H1 (cell line): ENCODE measurements at regions not wholly inside any gene's neighbourhood (a gene's known extent, or its start where the extent isn't known, plus 50 kb on each side); places are given as distances from the start of the nearest gene placed in this dataset.
"Not testable (repeated sequence)": the region's sequence is repeated elsewhere in the genome, so short reads cannot be mapped to it uniquely, and the experiment has no call there.

Experiments used
- CTCF ChIA-PET: fragments of 300-600 bp; sonication (Branson Sonifier 250); formaldehyde crosslinking; loops from one replicate; lab custom pipeline; 2021; ENCODE audit not compliant: partially characterized antibody; lab: Charles Lee
- POLR2A ChIA-PET: fragments of 300-600 bp; sonication (Branson Sonifier 250); formaldehyde crosslinking; loops from one replicate; lab custom pipeline; 2021; ENCODE audit warnings: inconsistent platforms; ENCODE audit not compliant: partially characterized antibody; lab: Charles Lee
- DNase-seq, 2 experiments: peaks; one replicate each; pipeline versions ENCODE4 v3.0.0 to v3.0.0-alpha.2; 2010 to 2022; ENCODE audit warnings: low spot score in 2 of 2, low read depth in 1 of 2, mixed read lengths in 1 of 2
- FAIRE-seq: peaks from 2 replicates; lab custom pipeline; 2011; peaks lifted over from hg19 to GRCh38; lab: Jason Lieb, UNC
- H2AFZ ChIP-seq: 2 replicates; pipeline ENCODE4 v1.8.1; 2012; ENCODE audit warnings: low read length, inconsistent platforms
- H2AK5ac ChIP-seq: 2 replicates; pipeline ENCODE4 v1.6.1; 2013; ENCODE audit warnings: low read depth, low read length
- H2BK120ac ChIP-seq: replicated peaks from 2 replicates; pipeline ENCODE3; 2013; ENCODE audit warnings: low read depth, low read length, inconsistent platforms
- H2BK12ac ChIP-seq: 2 replicates; pipeline ENCODE4 v1.6.1; 2013; ENCODE audit warnings: low read depth, low read length
- H2BK15ac ChIP-seq: 2 replicates; pipeline ENCODE4 v1.6.1; 2013; ENCODE audit warnings: low read length
- H2BK20ac ChIP-seq: 2 replicates; pipeline ENCODE4 v1.6.1; 2013; ENCODE audit warnings: low read length
- H2BK5ac ChIP-seq: 2 replicates; pipeline ENCODE4 v1.6.1; 2013; ENCODE audit warnings: low read depth, low read length
- H3K14ac ChIP-seq: 2 replicates; pipeline ENCODE4 v1.6.1; 2013; ENCODE audit warnings: inconsistent platforms; ENCODE audit not compliant: insufficient read length
- H3K18ac ChIP-seq: 2 replicates; pipeline ENCODE4 v1.6.1; 2013; ENCODE audit warnings: low read length; ENCODE audit errors: extremely low read depth
- H3K23ac ChIP-seq: 2 replicates; pipeline ENCODE4 v1.6.1; 2013; ENCODE audit warnings: inconsistent platforms; ENCODE audit not compliant: insufficient read length
- H3K23me2 ChIP-seq: 2 replicates; pipeline ENCODE4 v1.6.1; 2013; ENCODE audit warnings: low read depth, low read length
- H3K27ac ChIP-seq: 2 replicates; pipeline ENCODE4 v1.6.1; 2011; ENCODE audit warnings: low read depth, low read length, inconsistent platforms
- H3K27me3 ChIP-seq, 4 experiments: replicated peaks in 1 of 4; 1 replicate in 1 of 4; 2 replicates in 3 of 4; pipeline versions ENCODE4 v1.6.1 to v1.8.1; 2011 to 2013; ENCODE audit warnings: low read length in 3 of 4, mild to moderate bottlenecking in 3 of 4, inconsistent platforms in 2 of 4, mixed read lengths in 2 of 4, moderate library complexity in 1 of 4; ENCODE audit not compliant: control insufficient read depth in 3 of 4, insufficient read depth in 3 of 4; ENCODE audit errors: extremely low read depth in 1 of 4
- H3K36me3 ChIP-seq, 4 experiments: 2 replicates each; pipeline versions ENCODE4 v1.6.1 to v1.8.1; 2011 to 2013; ENCODE audit warnings: mild to moderate bottlenecking in 4 of 4, low read length in 3 of 4, moderate library complexity in 2 of 4, control low read depth in 1 of 4, inconsistent platforms in 1 of 4; ENCODE audit not compliant: insufficient read depth in 4 of 4, control insufficient read depth in 2 of 4
- H3K4ac ChIP-seq: replicated peaks from 2 replicates; pipeline ENCODE3; 2013; ENCODE audit warnings: low read length, low read depth, mixed read lengths, inconsistent platforms; ENCODE audit not compliant: insufficient read length
- H3K4me1 ChIP-seq, 4 experiments: replicated peaks in 1 of 4; 1 replicate in 1 of 4; 2 replicates in 3 of 4; pipeline versions ENCODE4 v1.6.1 to v1.8.1; 2011 to 2013; ENCODE audit warnings: low read length in 3 of 4, inconsistent platforms in 2 of 4, mixed read lengths in 1 of 4; ENCODE audit not compliant: insufficient read depth in 4 of 4, control insufficient read depth in 3 of 4
- H3K4me2 ChIP-seq, 2 experiments: 2 replicates each; pipeline versions ENCODE4 v1.6.1 to v1.8.1; 2011 to 2013; ENCODE audit warnings: low read depth in 2 of 2, low read length in 2 of 2, control low read depth in 1 of 2, inconsistent platforms in 1 of 2, mild to moderate bottlenecking in 1 of 2; ENCODE audit not compliant: insufficient read depth in 1 of 2
- H3K4me3 ChIP-seq, 4 experiments: fragments of 200-600, 300-600 bp in 1 of 4; sonication (generic), shearing (Covaris generic), sonication (Bioruptor Twin) in 1 of 4; 2 replicates each; pipeline versions ENCODE4 v1.5.1 to v1.8.1; 2011 to 2016; ENCODE audit warnings: low read length in 4 of 4, low read depth in 3 of 4, control low read depth in 2 of 4, inconsistent platforms in 2 of 4, mild to moderate bottlenecking in 2 of 4, mixed read lengths in 1 of 4, moderate library complexity in 1 of 4; ENCODE audit not compliant: insufficient read depth in 2 of 4; ENCODE audit errors: extremely low read depth in 1 of 4
- H3K56ac ChIP-seq: replicated peaks from 2 replicates; pipeline ENCODE3; 2013; ENCODE audit warnings: low read depth, mild to moderate bottlenecking, mixed read lengths, low read length, inconsistent platforms; ENCODE audit not compliant: insufficient read length
- H3K79me1 ChIP-seq: 2 replicates; pipeline ENCODE4 v1.6.1; 2013; ENCODE audit warnings: low read depth, low read length, control low read depth
- H3K79me2 ChIP-seq, 2 experiments: 2 replicates each; pipeline versions ENCODE4 v1.6.1 to v1.8.1; 2012 to 2013; ENCODE audit warnings: low read length in 2 of 2, mild to moderate bottlenecking in 2 of 2, inconsistent platforms in 1 of 2; ENCODE audit not compliant: insufficient read depth in 2 of 2, control insufficient read depth in 1 of 2
- H3K9ac ChIP-seq, 4 experiments: replicated peaks in 1 of 4; 1 replicate in 1 of 4; 2 replicates in 3 of 4; pipeline versions ENCODE4 v1.6.1 to v1.8.1; 2011 to 2013; ENCODE audit warnings: low read depth in 3 of 4, low read length in 3 of 4, control low read depth in 2 of 4, mild to moderate bottlenecking in 2 of 4, moderate library complexity in 2 of 4, inconsistent platforms in 1 of 4; ENCODE audit errors: extremely low read depth in 1 of 4
- H3K9me3 ChIP-seq, 2 experiments: 2 replicates each; pipeline versions ENCODE4 v1.6.1 to v1.8.1; 2012 to 2013; ENCODE audit warnings: mild to moderate bottlenecking in 2 of 2, moderate library complexity in 2 of 2, control low read depth in 1 of 2, inconsistent platforms in 1 of 2, low read depth in 1 of 2, low read length in 1 of 2, mixed read lengths in 1 of 2; ENCODE audit not compliant: insufficient read depth in 2 of 2
- H4K20me1 ChIP-seq, 2 experiments: replicated peaks in 1 of 2; 2 replicates each; pipeline versions ENCODE3 to v1.8.1; 2011 to 2013; ENCODE audit warnings: inconsistent platforms in 2 of 2, low read length in 2 of 2, mild to moderate bottlenecking in 1 of 2; ENCODE audit not compliant: insufficient read depth in 2 of 2, control insufficient read depth in 1 of 2
- H4K5ac ChIP-seq: 2 replicates; pipeline ENCODE4 v1.6.1; 2013; ENCODE audit warnings: low read length, low read depth, mixed read lengths, inconsistent platforms; ENCODE audit not compliant: insufficient read length
- H4K8ac ChIP-seq: 2 replicates; pipeline ENCODE4 v1.8.0; 2013; ENCODE audit warnings: mild to moderate bottlenecking, moderate library complexity, low read length, inconsistent platforms; ENCODE audit not compliant: insufficient read depth; ENCODE audit errors: extremely low read depth
- H4K91ac ChIP-seq: replicated peaks from 2 replicates; pipeline ENCODE3; 2013; ENCODE audit warnings: low read length, mixed read lengths, inconsistent platforms; ENCODE audit not compliant: insufficient read length
- WGBS, 2 experiments: shearing (Covaris generic) in 1 of 2; methylation state at CpG; one replicate each; pipeline versions ENCODE4 v1.1.6 to v1.1.7; 2013 to 2015; ENCODE audit warnings: low lambda C conversion rate in 2 of 2, mixed read lengths in 2 of 2, inconsistent platforms in 1 of 2, low coverage in 1 of 2, missing lambda C conversion rate in 1 of 2; ENCODE audit not compliant: insufficient replicate concordance in 2 of 2, insufficient coverage in 1 of 2, insufficient read length in 1 of 2; ENCODE audit errors: extremely low coverage in 1 of 2, missing lambda C conversion rate in 1 of 2; 5-methylcytosine and 5-hydroxymethylcytosine counted together

DNA sequence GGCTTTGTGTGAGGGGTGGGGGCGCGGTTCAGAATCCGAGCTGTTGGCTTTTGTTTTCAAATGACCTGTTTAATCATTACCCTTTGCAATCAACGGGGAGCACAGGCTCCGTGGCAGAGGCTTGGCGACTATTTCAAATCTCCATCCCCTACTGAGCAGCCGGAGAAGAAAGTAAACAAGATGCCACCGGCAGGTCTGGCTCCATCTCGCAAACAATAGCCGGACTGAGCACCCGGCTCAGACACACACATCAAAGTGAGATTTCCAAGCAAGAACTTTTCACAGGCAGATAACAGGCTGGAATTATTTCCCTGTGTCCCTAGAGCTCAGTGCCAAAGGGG, 143.4 kb downstream of the GTF2IRD2B start:
- H3K4me1 ChIP-seq, H3K14ac ChIP-seq, FAIRE-seq, H2BK120ac ChIP-seq, H2BK5ac ChIP-seq, H2AFZ ChIP-seq, H2BK12ac ChIP-seq, DNase-seq, H3K36me3 ChIP-seq, H4K5ac ChIP-seq, H3K9me3 ChIP-seq, POLR2A ChIA-PET, H3K27me3 ChIP-seq, H3K23ac ChIP-seq, H3K4me2 ChIP-seq, H4K91ac ChIP-seq, H3K27ac ChIP-seq, H3K4me3 ChIP-seq, H3K56ac ChIP-seq, H3K79me1 ChIP-seq, H3K23me2 ChIP-seq, H4K8ac ChIP-seq, CTCF ChIA-PET, H3K4ac ChIP-seq, H3K18ac ChIP-seq, H3K79me2 ChIP-seq, H2BK20ac ChIP-seq, H4K20me1 ChIP-seq, H2BK15ac ChIP-seq, H2AK5ac ChIP-seq, H3K9ac ChIP-seq: not testable (repeated sequence)
- no CpG with 5 or more reads among the region's 11 CpGs for WGBS, 2 experiments

DNA sequence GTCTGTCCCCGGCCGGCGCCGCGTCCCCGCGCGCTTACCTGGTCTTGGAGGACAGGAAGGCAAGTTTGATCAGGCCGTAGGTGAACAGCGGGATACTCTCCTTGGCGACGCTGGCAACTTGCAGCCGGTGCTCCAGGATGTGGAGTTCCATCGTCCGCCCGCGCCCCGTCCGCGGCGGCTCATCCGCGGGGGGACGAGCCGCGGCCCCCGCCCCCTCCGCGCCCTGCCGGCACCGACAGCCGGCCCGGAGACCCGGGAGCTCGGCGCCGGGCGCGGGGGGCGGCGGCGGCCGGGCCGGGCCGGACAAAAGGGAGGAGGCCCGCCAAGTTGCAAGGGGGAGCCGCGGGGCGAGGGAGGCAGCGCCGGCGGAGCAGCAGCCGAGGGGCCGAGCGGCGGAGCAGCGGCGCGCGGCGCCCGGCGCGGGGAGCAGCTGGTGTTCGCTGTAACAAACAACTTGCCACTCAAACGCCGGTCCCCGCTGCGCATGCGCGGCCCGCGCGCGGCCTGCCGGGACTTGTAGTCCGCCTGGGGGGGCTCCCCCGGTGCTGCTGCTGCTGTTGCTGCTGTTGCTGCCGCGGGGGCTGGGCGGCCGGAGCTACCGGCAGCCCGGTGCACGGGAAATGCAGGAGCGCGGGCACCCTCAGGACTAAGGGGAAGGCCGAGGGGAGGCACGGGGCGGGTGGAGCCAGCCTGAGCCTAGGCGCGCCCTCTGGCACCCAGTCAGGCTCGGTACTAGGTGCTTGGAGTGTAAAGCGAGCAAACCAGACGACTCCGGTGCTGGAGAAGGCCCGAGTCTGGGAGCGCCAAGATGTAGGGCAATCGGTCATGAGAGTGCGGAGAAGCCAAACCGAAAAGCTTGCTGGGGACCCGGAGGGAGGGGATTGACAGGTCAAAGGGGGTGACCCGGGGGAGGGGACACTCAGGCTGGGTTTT, 145.1 kb downstream of the GTF2IRD2B start:
- H3K4me3 ChIP-seq, POLR2A ChIA-PET: not testable (repeated sequence)

More for the DNA sequence above, 145.1 kb downstream of the GTF2IRD2B start:
- H3K27ac ChIP-seq, H2BK5ac ChIP-seq, H3K36me3 ChIP-seq, H3K14ac ChIP-seq, H3K4me2 ChIP-seq, H3K56ac ChIP-seq, H3K4ac ChIP-seq, H2BK12ac ChIP-seq, H2BK120ac ChIP-seq, H3K9me3 ChIP-seq, H3K79me2 ChIP-seq, H3K27me3 ChIP-seq, H2BK15ac ChIP-seq, H3K4me1 ChIP-seq, H3K23me2 ChIP-seq, H4K91ac ChIP-seq, H4K20me1 ChIP-seq, H2BK20ac ChIP-seq, H2AK5ac ChIP-seq, FAIRE-seq, H4K5ac ChIP-seq, CTCF ChIA-PET, H3K23ac ChIP-seq, H2AFZ ChIP-seq, H3K18ac ChIP-seq, H3K79me1 ChIP-seq, H4K8ac ChIP-seq, H3K9ac ChIP-seq: not testable (repeated sequence)
- no CpG with 5 or more reads among the region's 103 CpGs for WGBS, 2 experiments
- peak in 1 of 2 experiments; percentile 44 for DNase-seq
